ENCODE measurements at regions not wholly inside any gene's neighbourhood (a gene's known extent, or its start where the extent isn't known, plus 50 kb on each side); places are given as distances from the start of the nearest gene placed in this dataset.

GRCh38 chr1:229131243-229132105 lies 139.4 kb upstream of the RAB4A start:
- Histone ChIP-seq H3K4me3 (ENCODE audit: low read length) (no peak overlapping the region), H3K9ac (ENCODE audit: low read length) (no peak overlapping the region)

GRCh38 chr1:229132106-229132443 lies 138.8 kb upstream of the RAB4A start:
- no peaks in the 10 kb centered on the region for H3K9me3 ChIP-seq (replicated peaks; ENCODE audit: insufficient read depth, low read length)
- H3K4me2 ChIP-seq (ENCODE audit: low read depth, low read length), result no peak overlapping the region
- H3K79me2 ChIP-seq (ENCODE audit: low read length), result no peaks in the 10 kb centered on the region
- peaks cover 6% of the 10 kb centered on the region for H3K4me1 ChIP-seq (ENCODE audit: low read length)
- no peaks in the 10 kb centered on the region for H3K9me2 ChIP-seq (replicated peaks; ENCODE audit: insufficient read depth, low read length)
- H3F3A ChIP-seq (ENCODE audit: insufficient read depth, low read length), result no peaks in the 10 kb centered on the region
- H3K27ac ChIP-seq (ENCODE audit: low read length), result no peak overlapping the region
- 0 out of 2 replicates have a peak, but pooled peaks cover 3% of the 10 kb centered on the region for H3K27me3 ChIP-seq (replicated peaks; ENCODE audit: insufficient read depth, low read length)
- TF ChIP-seq CTCF (IDR thresholded peaks at IDR 0.05; ENCODE audit: low read length) (no peak), EZH2 (optimal IDR thresholded peaks at IDR 0.05; ENCODE audit: low read depth, low read length) (no peak), EZH2phosphoT487 (IDR thresholded peaks at IDR 0.05; ENCODE audit: low read length) (no peak)
- H4K20me1 ChIP-seq (ENCODE audit: insufficient read depth, low read length), result no peaks in the 10 kb centered on the region
- H3K4me3 ChIP-seq (ENCODE audit: low read length), result no peak overlapping the region
- H3K9ac ChIP-seq (ENCODE audit: low read length), result no peak overlapping the region
- DNase-seq, result no peak
- H2AFZ ChIP-seq (ENCODE audit: low read length), result no peak overlapping the region
- H3K36me3 ChIP-seq (replicated peaks; ENCODE audit: insufficient read depth, low read length), result no peaks in the 10 kb centered on the region

More at GRCh38 chr1:229131243-229132105, 139.4 kb upstream of the RAB4A start:
- Histone ChIP-seq H3K9me2 (replicated peaks; ENCODE audit: insufficient read depth, low read length) (no peaks in the 10 kb centered on the region), H3K27me3 (replicated peaks; ENCODE audit: insufficient read depth, low read length) (0 out of 2 replicates have a peak, but pooled peaks cover 3% of the 10 kb centered on the region), H4K20me1 (ENCODE audit: insufficient read depth, low read length) (no peaks in the 10 kb centered on the region), H3K27ac (ENCODE audit: low read length) (no peak overlapping the region), H3K36me3 (replicated peaks; ENCODE audit: insufficient read depth, low read length) (no peaks in the 10 kb centered on the region), H3K9me3 (replicated peaks; ENCODE audit: insufficient read depth, low read length) (no peaks in the 10 kb centered on the region), H3K79me2 (ENCODE audit: low read length) (no peaks in the 10 kb centered on the region), H2AFZ (ENCODE audit: low read length) (no peak overlapping the region), H3K4me1 (ENCODE audit: low read length) (peaks cover 7% of the 10 kb centered on the region), H3K4me2 (ENCODE audit: low read depth, low read length) (no peak overlapping the region), H3F3A (ENCODE audit: insufficient read depth, low read length) (no peaks in the 10 kb centered on the region)
- TF ChIP-seq EZH2phosphoT487 (IDR thresholded peaks at IDR 0.05; ENCODE audit: low read length) (no peak), EZH2 (optimal IDR thresholded peaks at IDR 0.05; ENCODE audit: low read depth, low read length) (no peak), CTCF (IDR thresholded peaks at IDR 0.05; ENCODE audit: low read length) (no peak)
- DNase-seq, result no peak

- H3K36me3 ChIP-seq (replicated peaks; ENCODE audit: insufficient read depth, low read length), result no peaks in the 10 kb centered on the region
- TF ChIP-seq CTCF (IDR thresholded peaks at IDR 0.05; ENCODE audit: low read length) (no peak), EZH2phosphoT487 (IDR thresholded peaks at IDR 0.05; ENCODE audit: low read length) (no peak), EZH2 (optimal IDR thresholded peaks at IDR 0.05; ENCODE audit: low read depth, low read length) (no peak)
These were observed 138.2 kb upstream of the RAB4A start for GRCh38 chr1:229132706-229133105.

More at GRCh38 chr1:229132706-229133105, 138.2 kb upstream of the RAB4A start:
- H3K9ac ChIP-seq (ENCODE audit: low read length), result no peak overlapping the region
- no peaks in the 10 kb centered on the region for H3K9me3 ChIP-seq (replicated peaks; ENCODE audit: insufficient read depth, low read length)
- H3K4me1 ChIP-seq (ENCODE audit: low read length), result no peaks in the 10 kb centered on the region
- 0 out of 2 replicates have a peak, but pooled peaks cover 3% of the 10 kb centered on the region for H3K27me3 ChIP-seq (replicated peaks; ENCODE audit: insufficient read depth, low read length)
- H3F3A ChIP-seq (ENCODE audit: insufficient read depth, low read length), result no peaks in the 10 kb centered on the region
- H3K79me2 ChIP-seq (ENCODE audit: low read length), result no peaks in the 10 kb centered on the region
- H3K27ac ChIP-seq (ENCODE audit: low read length), result no peak overlapping the region
- H3K9me2 ChIP-seq (replicated peaks; ENCODE audit: insufficient read depth, low read length), result no peaks in the 10 kb centered on the region
- no peak for DNase-seq
- H4K20me1 ChIP-seq (ENCODE audit: insufficient read depth, low read length), result no peaks in the 10 kb centered on the region
- no peak overlapping the region for H3K4me3 ChIP-seq (ENCODE audit: low read length)
- H3K4me2 ChIP-seq (ENCODE audit: low read depth, low read length), result no peak overlapping the region
- no peak overlapping the region for H2AFZ ChIP-seq (ENCODE audit: low read length)
